MCF 10A (cell line): ENCODE measurements at regions not wholly inside any gene's neighbourhood (a gene's known extent, or its start where the extent isn't known, plus 50 kb on each side); places are given as distances from the start of the nearest gene placed in this dataset.

Experiments
- BruUV-seq: library from RNA; stranded (reverse); fragments of 400-500 nt; replicated peaks from 2 replicates; lab custom pipeline; 2021; lab: Mats Ljungman, UMichigan
- CTCF ChIA-PET: fragments of 300-600 bp; sonication (Branson Sonifier 250); formaldehyde crosslinking; extraction: SDS; loops from one replicate; lab custom pipeline; 2021; ENCODE audit warnings: antibody characterized with exemption, inconsistent platforms; lab: Yijun Ruan, JAX
- POLR2A ChIA-PET: fragments of 300-600, 350-650 bp; sonication (Branson Sonifier 250); formaldehyde crosslinking; extraction: SDS; loops from one replicate; lab custom pipeline; 2020; ENCODE audit warnings: antibody characterized with exemption, inconsistent platforms; lab: Yijun Ruan, JAX
- DNase-seq: peaks from one replicate; pipeline ENCODE4 v3.0.0-alpha.2; 2018; ENCODE audit not compliant: unreplicated experiment
- H3K27ac Mint-ChIP-seq: one replicate; pipeline ENCODE4 v1.8.0; 2022; ENCODE audit warnings: mild to moderate bottlenecking, low read depth, mixed read lengths; ENCODE audit not compliant: unreplicated experiment
- H3K27me3 Mint-ChIP-seq: one replicate; pipeline ENCODE4 v1.8.0; 2022; ENCODE audit warnings: mixed read lengths; ENCODE audit not compliant: insufficient read depth, unreplicated experiment
- H3K36me3 Mint-ChIP-seq: one replicate; pipeline ENCODE4 v1.8.0; 2022; ENCODE audit warnings: mild to moderate bottlenecking, moderate library complexity, mixed read lengths; ENCODE audit not compliant: insufficient read depth, unreplicated experiment
- H3K4me1 Mint-ChIP-seq: one replicate; pipeline ENCODE4 v1.8.0; 2022; ENCODE audit warnings: mixed read lengths; ENCODE audit not compliant: insufficient read depth, unreplicated experiment
- H3K4me3 Mint-ChIP-seq: one replicate; pipeline ENCODE4 v1.8.0; 2022; ENCODE audit warnings: mild to moderate bottlenecking, moderate library complexity, mixed read lengths; ENCODE audit not compliant: unreplicated experiment
- H3K9me3 Mint-ChIP-seq: one replicate; pipeline ENCODE4 v1.8.0; 2022; ENCODE audit warnings: mixed read lengths; ENCODE audit not compliant: unreplicated experiment
- intact Hi-C: fragments of 100-400 bp; cut with micrococcal nuclease; formaldehyde crosslinking; loops from 2 replicates; pipeline ENCODE4 v1.14.1; 2022
- TF ChIP-seq, protein P1 (sequence below): fragments of 200-600 bp; IDR thresholded peaks from one replicate; pipeline ENCODE4 v1.8.0; 2022; ENCODE audit warnings: antibody characterized with exemption, mild to moderate bottlenecking; ENCODE audit not compliant: unreplicated experiment

DNA sequence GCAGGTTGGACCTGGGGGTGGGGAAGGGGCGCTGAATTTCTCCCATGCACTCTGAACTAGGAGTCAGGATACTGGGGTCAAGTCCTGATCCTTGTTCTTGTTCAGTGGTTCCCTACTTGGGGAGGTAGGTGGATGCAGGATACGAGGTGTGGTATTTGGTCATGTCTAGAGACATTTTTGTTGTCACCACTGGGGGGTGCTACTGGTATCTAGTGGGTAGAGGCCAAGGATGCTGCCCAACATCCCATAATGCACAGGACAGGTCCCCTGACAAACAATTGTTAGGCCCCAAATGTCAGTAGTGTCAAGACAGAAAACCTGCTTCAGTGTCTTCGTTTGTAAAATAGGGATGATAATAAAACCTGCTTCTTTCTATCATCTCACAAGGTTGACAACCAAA lies 259.0 kb upstream of the FOXD3 start:
- Mint-ChIP-seq H3K36me3 (no peaks in the 10 kb centered on the region), H3K9me3 (no peaks in the 10 kb centered on the region), H3K4me3 (no peak overlapping the region), H3K27ac (no peak overlapping the region), H3K27me3 (no peaks in the 10 kb centered on the region), H3K4me1 (no peaks in the 10 kb centered on the region)
- BruUV-seq, result no TSS peak
- ChIA-PET POLR2A (no interaction called here), CTCF (no interaction called here)
- TF ChIP-seq, protein P1, sequence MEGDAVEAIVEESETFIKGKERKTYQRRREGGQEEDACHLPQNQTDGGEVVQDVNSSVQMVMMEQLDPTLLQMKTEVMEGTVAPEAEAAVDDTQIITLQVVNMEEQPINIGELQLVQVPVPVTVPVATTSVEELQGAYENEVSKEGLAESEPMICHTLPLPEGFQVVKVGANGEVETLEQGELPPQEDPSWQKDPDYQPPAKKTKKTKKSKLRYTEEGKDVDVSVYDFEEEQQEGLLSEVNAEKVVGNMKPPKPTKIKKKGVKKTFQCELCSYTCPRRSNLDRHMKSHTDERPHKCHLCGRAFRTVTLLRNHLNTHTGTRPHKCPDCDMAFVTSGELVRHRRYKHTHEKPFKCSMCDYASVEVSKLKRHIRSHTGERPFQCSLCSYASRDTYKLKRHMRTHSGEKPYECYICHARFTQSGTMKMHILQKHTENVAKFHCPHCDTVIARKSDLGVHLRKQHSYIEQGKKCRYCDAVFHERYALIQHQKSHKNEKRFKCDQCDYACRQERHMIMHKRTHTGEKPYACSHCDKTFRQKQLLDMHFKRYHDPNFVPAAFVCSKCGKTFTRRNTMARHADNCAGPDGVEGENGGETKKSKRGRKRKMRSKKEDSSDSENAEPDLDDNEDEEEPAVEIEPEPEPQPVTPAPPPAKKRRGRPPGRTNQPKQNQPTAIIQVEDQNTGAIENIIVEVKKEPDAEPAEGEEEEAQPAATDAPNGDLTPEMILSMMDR, result no peak
- intact Hi-C loops, result no loop called here
- peak; percentile 7 for DNase-seq

DNA sequence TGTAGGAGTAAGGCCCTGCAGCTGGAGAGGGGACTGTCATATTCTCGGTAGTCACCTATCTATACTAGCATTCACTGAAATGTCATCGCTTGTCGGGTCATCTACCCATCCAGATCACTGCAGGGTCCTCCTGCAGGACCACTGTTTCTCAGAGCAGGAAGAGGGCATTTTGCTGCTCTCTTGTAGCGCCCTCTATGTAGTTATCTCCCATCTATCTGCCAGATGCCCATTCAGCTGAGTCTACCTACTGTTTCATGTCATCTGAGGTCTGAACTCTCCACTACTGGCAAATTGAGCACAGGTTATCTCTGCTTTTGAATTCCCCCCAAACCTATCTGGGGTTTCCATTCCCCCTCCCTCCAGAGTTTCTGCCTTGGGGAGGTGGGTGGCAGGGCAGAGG lies 258.2 kb upstream of the FOXD3 start:
- intact Hi-C loops, result no loop called here
- Mint-ChIP-seq H3K4me3 (no peak overlapping the region), H3K27ac (no peak overlapping the region), H3K4me1 (peaks cover 5% of the 10 kb centered on the region), H3K36me3 (no peaks in the 10 kb centered on the region), H3K9me3 (no peaks in the 10 kb centered on the region), H3K27me3 (no peaks in the 10 kb centered on the region)
- no peak for DNase-seq
- CTCF ChIA-PET, result no interaction called here
- no TSS peak for BruUV-seq
- TF ChIP-seq, protein P1, result no peak
- POLR2A ChIA-PET, result no interaction called here

DNA sequence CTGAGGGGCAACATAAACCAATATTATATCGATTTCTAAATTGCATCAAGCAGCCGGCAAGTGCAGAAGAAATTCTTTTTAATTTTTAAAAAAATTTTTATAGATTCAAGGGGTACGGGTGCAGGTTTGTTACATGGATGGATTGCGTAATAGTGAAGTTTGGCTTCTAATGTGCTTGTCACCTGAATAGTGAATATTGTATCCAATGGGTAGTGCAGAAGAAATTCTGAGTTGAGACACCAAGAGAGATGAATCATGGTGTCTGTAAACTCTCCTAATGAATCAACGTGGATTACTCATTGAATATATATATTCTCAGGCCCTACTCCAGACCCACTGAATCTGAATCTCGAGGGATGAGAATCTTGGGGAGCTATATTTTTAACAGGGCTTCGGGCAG lies 253.7 kb upstream of the FOXD3 start:
- Mint-ChIP-seq H3K4me1 (peaks cover 5% of the 10 kb centered on the region), H3K9me3 (no peaks in the 10 kb centered on the region), H3K27ac (no peak overlapping the region), H3K36me3 (no peaks in the 10 kb centered on the region), H3K27me3 (no peaks in the 10 kb centered on the region), H3K4me3 (no peak overlapping the region)
- ChIA-PET CTCF (no interaction called here), POLR2A (interaction anchor here (0.6 kb wide), 1 partner anchor 45 kb away, joined by 4 read pairs; no protein-coding TSS in a partner anchor)
- TF ChIP-seq, protein P1, result no peak
- peak; percentile 40 for DNase-seq
- intact Hi-C loops, result no loop called here
- BruUV-seq, result no TSS peak

DNA sequence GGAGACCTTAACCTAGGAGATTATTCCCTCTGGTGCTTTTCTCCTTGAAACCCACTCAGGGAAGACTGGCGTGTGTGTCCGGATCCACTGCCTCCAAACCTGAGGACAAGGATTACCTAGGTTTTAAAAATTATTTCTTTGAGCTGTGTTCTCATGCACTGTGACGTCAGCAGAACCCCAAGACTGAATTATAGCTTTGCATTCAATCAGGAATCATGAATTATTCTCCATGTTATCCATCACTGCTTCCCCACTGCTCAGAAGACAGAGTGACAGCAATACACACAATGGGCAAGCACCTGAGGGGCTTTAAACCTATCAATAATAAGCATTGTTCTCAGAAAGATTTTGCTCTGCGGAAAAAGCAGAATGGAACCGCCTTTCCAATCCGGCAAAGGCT lies 253.2 kb upstream of the FOXD3 start:
- BruUV-seq, result no TSS peak
- Mint-ChIP-seq H3K36me3 (no peaks in the 10 kb centered on the region), H3K27me3 (no peaks in the 10 kb centered on the region), H3K9me3 (no peaks in the 10 kb centered on the region), H3K4me3 (no peak overlapping the region), H3K27ac (no peak overlapping the region), H3K4me1 (peaks cover 5% of the 10 kb centered on the region)
- no peak for DNase-seq
- POLR2A ChIA-PET, result interaction anchor here (0.6 kb wide), 1 partner anchor 45 kb away, joined by 4 read pairs; no protein-coding TSS in a partner anchor
- CTCF ChIA-PET, result interaction anchor here (0.6 to 0.7 kb wide), 2 partner anchors 16 to 1380 kb away, joined by 3 read pairs; no protein-coding TSS in a partner anchor
- TF ChIP-seq, protein P1, result no peak
- intact Hi-C loops, result no loop called here
